Kidney capillary endothelial cell (primary cell): ENCODE measurements at regions not wholly inside any gene's neighbourhood (a gene's known extent, or its start where the extent isn't known, plus 50 kb on each side); places are given as distances from the start of the nearest gene placed in this dataset.
A peak's percentile ranks its signal among the peaks of the same experiment; 100 is the strongest.

Experiments used
- DNase-seq: peaks from one replicate; pipeline ENCODE4 v3.0.0-alpha.2; 2018; ENCODE audit warnings: low spot score

GRCh38 chr12:27179400-27180214 is 64.5 kb upstream of the STK38L start:
- peak; percentile 90 for DNase-seq

- no peak for DNase-seq
Measured at GRCh38 chr12:27180906-27181505, 63.1 kb upstream of the STK38L start.

GRCh38 chr12:27183342-27183741 is 60.7 kb upstream of the STK38L start:
- DNase-seq: no peak

- DNase-seq: peak; percentile 40
Measured at GRCh38 chr12:27185234-27186021, 58.7 kb upstream of the STK38L start.

GRCh38 chr12:27186022-27186839 is 57.9 kb upstream of the STK38L start:
- no peak for DNase-seq

GRCh38 chr12:27187697-27188096 is 56.4 kb upstream of the STK38L start:
- DNase-seq: no peak

- no peak for DNase-seq
Measured at GRCh38 chr12:27190761-27191160, 53.3 kb upstream of the STK38L start.

GRCh38 chr12:27191531-27191930 is 52.6 kb upstream of the STK38L start:
- DNase-seq: no peak

GRCh38 chr12:27192118-27192802 is 51.8 kb upstream of the STK38L start:
- DNase-seq: no peak

GRCh38 chr12:27193106-27193505 is 51.0 kb upstream of the STK38L start:
- DNase-seq: no peak

- DNase-seq: no peak
Measured at GRCh38 chr12:27193854-27194544, 50.1 kb upstream of the STK38L start.
